HEK293 (cell line): ENCODE measurements at regions not wholly inside any gene's neighbourhood (a gene's known extent, or its start where the extent isn't known, plus 50 kb on each side); places are given as distances from the start of the nearest gene placed in this dataset.

Experiments
- CTCF ChIA-PET: fragments of 350-600 bp; formaldehyde crosslinking; extraction: SDS; loops from one replicate; lab custom pipeline; 2021; ENCODE audit warnings: antibody characterized with exemption; lab: Yijun Ruan, JAX
- POLR2A ChIA-PET: fragments of 300-600 bp; formaldehyde crosslinking; extraction: SDS; loops from one replicate; lab custom pipeline; 2020; ENCODE audit warnings: antibody characterized with exemption, inconsistent platforms; lab: Yijun Ruan, JAX
- H3K27ac ChIP-seq: fragments of 200-500 bp; sonication (Bioruptor generic); 2 replicates; pipeline ENCODE4 v1.5.1; 2014; ENCODE audit warnings: low read depth, low read length, control low read depth, inconsistent platforms; ENCODE audit errors: extremely low read depth
- H3K36me3 ChIP-seq, 2 experiments: fragments of 200-500 bp in 1 of 2; sonication (Bioruptor generic) in 1 of 2; 1 replicate in 1 of 2; 2 replicates in 1 of 2; pipeline ENCODE4 v1.5.1; 2014 to 2017; ENCODE audit warnings: inconsistent platforms in 2 of 2, low read length in 2 of 2; ENCODE audit not compliant: control insufficient read depth in 2 of 2, insufficient read depth in 1 of 2
- H3K4me1 ChIP-seq: fragments of 200-500 bp; sonication (Bioruptor generic); 2 replicates; pipeline ENCODE4 v1.5.1; 2014; ENCODE audit warnings: mild to moderate bottlenecking, low read length, inconsistent platforms; ENCODE audit not compliant: control insufficient read depth, insufficient read depth
- H3K4me3 ChIP-seq: 2 replicates; pipeline ENCODE4 v1.5.1; 2011; ENCODE audit warnings: low read depth, mild to moderate bottlenecking, control low read depth, low read length, moderate library complexity
- H3K9me3 ChIP-seq: fragments of 200-500 bp; sonication (Bioruptor generic); 2 replicates; pipeline ENCODE4 v1.5.1; 2014; ENCODE audit warnings: low read depth, low read length, inconsistent platforms; ENCODE audit not compliant: control insufficient read depth, insufficient read depth
- FEZF1 ChIP-seq: fragments of 450-650 bp; formaldehyde crosslinking; IDR thresholded peaks from 2 replicates; pipeline ENCODE4 v1.5.1; 2016; ENCODE audit warnings: missing biosample characterization, missing genetic modification characterization
- GLIS1 ChIP-seq: fragments of 450-650 bp; formaldehyde crosslinking; IDR thresholded peaks from 2 replicates; pipeline ENCODE4 v1.5.1; 2016; ENCODE audit warnings: missing biosample characterization, missing genetic modification characterization
- IKZF3 ChIP-seq: fragments of 450-650 bp; IDR thresholded peaks from 2 replicates; pipeline ENCODE4 v1.5.0; 2018; ENCODE audit warnings: missing biosample characterization, mild to moderate bottlenecking, missing genetic modification characterization, moderate library complexity
- SP2 ChIP-seq: fragments of 450-650 bp; formaldehyde crosslinking; IDR thresholded peaks from 2 replicates; pipeline ENCODE4 v1.5.1; 2016; ENCODE audit warnings: missing biosample characterization, missing genetic modification characterization
- YY1 ChIP-seq: fragments of 450-650 bp; formaldehyde crosslinking; IDR thresholded peaks from 2 replicates; pipeline ENCODE4 v1.5.1; 2018; ENCODE audit warnings: missing biosample characterization, missing genetic modification characterization
- ZIC2 ChIP-seq: fragments of 450-650 bp; formaldehyde crosslinking; IDR thresholded peaks from 2 replicates; pipeline ENCODE4 v1.5.1; 2016; ENCODE audit warnings: missing biosample characterization, missing genetic modification characterization
- ZNF112 ChIP-seq: fragments of 450-650 bp; formaldehyde crosslinking; IDR thresholded peaks from 2 replicates; pipeline ENCODE4 v1.5.0; 2017; ENCODE audit warnings: missing biosample characterization, missing genetic modification characterization
- ZNF214 ChIP-seq: fragments of 450-650 bp; formaldehyde crosslinking; IDR thresholded peaks from 2 replicates; pipeline ENCODE4 v1.5.1; 2017; ENCODE audit warnings: missing biosample characterization, mild to moderate bottlenecking, missing genetic modification characterization, borderline replicate concordance
- ZNF223 ChIP-seq: fragments of 450-650 bp; formaldehyde crosslinking; IDR thresholded peaks from 2 replicates; pipeline ENCODE4 v1.5.1; 2016; ENCODE audit warnings: missing biosample characterization, missing genetic modification characterization
- ZNF404 ChIP-seq: fragments of 450-650 bp; formaldehyde crosslinking; IDR thresholded peaks from 2 replicates; pipeline ENCODE4 v1.5.1; 2017; ENCODE audit warnings: missing biosample characterization, missing genetic modification characterization
- ZNF514 ChIP-seq: fragments of 450-650 bp; formaldehyde crosslinking; IDR thresholded peaks from 2 replicates; pipeline ENCODE4 v1.5.1; 2016; ENCODE audit warnings: missing biosample characterization, missing genetic modification characterization
- ZNF521 ChIP-seq: fragments of 450-650 bp; formaldehyde crosslinking; IDR thresholded peaks from 2 replicates; pipeline ENCODE4 v1.5.1; 2017; ENCODE audit warnings: missing biosample characterization, mild to moderate bottlenecking, missing genetic modification characterization
- ZNF777 ChIP-seq: fragments of 450-650 bp; formaldehyde crosslinking; IDR thresholded peaks from 2 replicates; pipeline ENCODE4 v1.5.1; 2017; ENCODE audit warnings: missing biosample characterization, missing genetic modification characterization, borderline replicate concordance
- ZNF791 ChIP-seq: fragments of 450-650 bp; formaldehyde crosslinking; IDR thresholded peaks from 2 replicates; pipeline ENCODE4 v1.5.1; 2016; ENCODE audit warnings: missing biosample characterization, missing genetic modification characterization
- ZNF843 ChIP-seq: fragments of 450-650 bp; formaldehyde crosslinking; IDR thresholded peaks from 2 replicates; pipeline ENCODE4 v1.5.1; 2016; ENCODE audit warnings: missing biosample characterization, missing genetic modification characterization
- TF ChIP-seq, protein P1 (sequence below): fragments of 450-650 bp; formaldehyde crosslinking; IDR thresholded peaks from 2 replicates; pipeline ENCODE4 v1.5.1; 2017; ENCODE audit warnings: missing biosample characterization, missing genetic modification characterization
- TF ChIP-seq, protein P2 (sequence below): fragments of 450-650 bp; formaldehyde crosslinking; IDR thresholded peaks from 2 replicates; pipeline ENCODE4 v1.5.1; 2016; ENCODE audit warnings: missing biosample characterization, missing genetic modification characterization
- TF ChIP-seq, protein P3 (sequence below): fragments of 450-650 bp; formaldehyde crosslinking; IDR thresholded peaks from 2 replicates; pipeline ENCODE4 v1.5.0; 2017; ENCODE audit warnings: missing biosample characterization, missing genetic modification characterization, borderline replicate concordance
- TF ChIP-seq, protein P4 (sequence below): fragments of 450-650 bp; formaldehyde crosslinking; IDR thresholded peaks from 2 replicates; pipeline ENCODE4 v1.5.1; 2016; ENCODE audit warnings: missing biosample characterization, missing genetic modification characterization, borderline replicate concordance

DNA sequence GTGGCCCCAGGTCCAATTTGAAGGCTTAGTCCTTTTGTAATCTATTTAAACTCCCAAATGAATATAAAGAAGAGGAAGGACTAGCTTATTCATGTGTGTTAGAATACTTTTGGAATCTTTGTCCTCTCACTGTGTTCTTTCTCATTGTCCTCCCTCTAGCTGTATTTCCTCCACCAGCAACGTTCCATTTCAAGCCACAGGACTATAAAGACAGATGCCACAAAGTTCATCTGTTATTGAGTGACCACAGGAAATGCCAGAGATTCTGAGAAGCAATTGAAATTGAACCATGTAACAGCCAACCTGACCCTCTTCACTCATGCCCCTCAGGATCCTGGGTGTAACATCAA lies 336.6 kb upstream of the API5 start:
- POLR2A ChIA-PET: no interaction called here

DNA sequence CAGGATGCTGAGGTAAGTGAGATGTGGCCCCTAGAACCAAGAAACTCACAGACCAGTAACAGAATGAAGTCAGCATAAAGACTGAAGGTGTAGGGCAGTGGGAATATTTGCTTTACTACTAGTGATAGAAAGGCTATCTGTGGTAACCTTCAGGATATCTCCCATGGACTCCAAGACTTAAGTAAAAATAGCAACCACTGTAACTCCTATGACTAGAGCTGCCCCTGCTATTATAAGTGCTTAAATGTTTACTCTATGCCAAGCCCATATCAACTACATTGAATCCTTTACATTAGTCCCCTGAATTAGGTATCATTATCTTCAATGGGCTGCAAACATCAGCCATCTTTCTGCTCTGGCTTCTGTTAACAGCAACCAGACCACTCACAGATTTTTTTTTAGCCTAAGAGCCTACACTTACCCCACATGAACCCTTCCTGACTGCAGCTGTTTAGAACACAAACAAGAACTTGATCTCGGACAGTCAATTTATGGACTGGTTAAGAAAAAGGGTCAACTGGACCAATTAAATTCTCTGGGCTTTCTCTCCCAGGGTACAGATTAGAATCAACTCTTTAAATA lies 335.1 kb upstream of the API5 start:
- H3K36me3 ChIP-seq: no peaks in the 10 kb centered on the region
- H3K27ac ChIP-seq: no peak overlapping the region
- TF ChIP-seq IKZF3 (tag by site-specific recombination): no peak
- no peaks in the 10 kb centered on the region for H3K4me1 ChIP-seq
- H3K9me3 ChIP-seq: no peaks in the 10 kb centered on the region
- ChIA-PET POLR2A (no interaction called here), CTCF (no interaction called here)
- no peak overlapping the region for H3K4me3 ChIP-seq

More for the DNA sequence above, 336.6 kb upstream of the API5 start:
- no peak for TF ChIP-seq SP2
- Histone ChIP-seq H3K27ac (no peak overlapping the region), H3K4me3 (no peak overlapping the region), H3K9me3 (no peaks in the 10 kb centered on the region), H3K4me1 (no peaks in the 10 kb centered on the region), H3K36me3 (no peaks in the 10 kb centered on the region)
- CTCF ChIA-PET: no interaction called here

DNA sequence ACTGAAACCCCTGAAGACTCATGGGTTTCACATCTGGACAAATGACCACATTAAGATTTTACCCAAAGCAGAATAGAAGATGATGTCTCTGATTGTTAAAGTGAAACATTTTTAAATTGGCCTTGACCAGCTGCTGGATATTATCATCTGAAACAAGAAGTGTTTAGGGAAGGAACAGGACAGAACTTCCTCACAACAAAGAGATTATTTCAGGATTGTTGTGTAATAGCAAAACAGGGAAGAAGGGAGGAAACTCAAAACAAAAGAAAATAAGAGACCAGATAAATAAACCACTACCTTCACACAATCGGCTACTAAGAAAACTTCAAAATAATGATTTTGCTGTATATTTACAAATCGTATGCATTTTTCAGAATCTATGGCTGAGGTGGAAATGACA lies 319.2 kb upstream of the API5 start:
- Histone ChIP-seq H3K4me1 (no peaks in the 10 kb centered on the region), H3K36me3 (no peaks in the 10 kb centered on the region), H3K4me3 (no peak overlapping the region), H3K27ac (no peak overlapping the region), H3K9me3 (no peaks in the 10 kb centered on the region)
- no peak for TF ChIP-seq ZNF404 (tag by site-specific recombination)
- no peak for TF ChIP-seq ZNF777 (tag by site-specific recombination)
- TF ChIP-seq GLIS1: no peak
- TF ChIP-seq ZIC2 (tag by site-specific recombination): no peak
- TF ChIP-seq ZNF843 (tag by site-specific recombination): no peak
- TF ChIP-seq, protein P1, sequence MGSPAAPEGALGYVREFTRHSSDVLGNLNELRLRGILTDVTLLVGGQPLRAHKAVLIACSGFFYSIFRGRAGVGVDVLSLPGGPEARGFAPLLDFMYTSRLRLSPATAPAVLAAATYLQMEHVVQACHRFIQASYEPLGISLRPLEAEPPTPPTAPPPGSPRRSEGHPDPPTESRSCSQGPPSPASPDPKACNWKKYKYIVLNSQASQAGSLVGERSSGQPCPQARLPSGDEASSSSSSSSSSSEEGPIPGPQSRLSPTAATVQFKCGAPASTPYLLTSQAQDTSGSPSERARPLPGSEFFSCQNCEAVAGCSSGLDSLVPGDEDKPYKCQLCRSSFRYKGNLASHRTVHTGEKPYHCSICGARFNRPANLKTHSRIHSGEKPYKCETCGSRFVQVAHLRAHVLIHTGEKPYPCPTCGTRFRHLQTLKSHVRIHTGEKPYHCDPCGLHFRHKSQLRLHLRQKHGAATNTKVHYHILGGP (tag by site-specific recombination): no peak
- no peak for TF ChIP-seq ZNF514 (tag by site-specific recombination)
- no peak for TF ChIP-seq ZNF214 (tag by site-specific recombination)
- no peak for TF ChIP-seq ZNF112 (tag by site-specific recombination)
- TF ChIP-seq, protein P2, sequence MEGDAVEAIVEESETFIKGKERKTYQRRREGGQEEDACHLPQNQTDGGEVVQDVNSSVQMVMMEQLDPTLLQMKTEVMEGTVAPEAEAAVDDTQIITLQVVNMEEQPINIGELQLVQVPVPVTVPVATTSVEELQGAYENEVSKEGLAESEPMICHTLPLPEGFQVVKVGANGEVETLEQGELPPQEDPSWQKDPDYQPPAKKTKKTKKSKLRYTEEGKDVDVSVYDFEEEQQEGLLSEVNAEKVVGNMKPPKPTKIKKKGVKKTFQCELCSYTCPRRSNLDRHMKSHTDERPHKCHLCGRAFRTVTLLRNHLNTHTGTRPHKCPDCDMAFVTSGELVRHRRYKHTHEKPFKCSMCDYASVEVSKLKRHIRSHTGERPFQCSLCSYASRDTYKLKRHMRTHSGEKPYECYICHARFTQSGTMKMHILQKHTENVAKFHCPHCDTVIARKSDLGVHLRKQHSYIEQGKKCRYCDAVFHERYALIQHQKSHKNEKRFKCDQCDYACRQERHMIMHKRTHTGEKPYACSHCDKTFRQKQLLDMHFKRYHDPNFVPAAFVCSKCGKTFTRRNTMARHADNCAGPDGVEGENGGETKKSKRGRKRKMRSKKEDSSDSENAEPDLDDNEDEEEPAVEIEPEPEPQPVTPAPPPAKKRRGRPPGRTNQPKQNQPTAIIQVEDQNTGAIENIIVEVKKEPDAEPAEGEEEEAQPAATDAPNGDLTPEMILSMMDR: no peak
- TF ChIP-seq YY1: no peak
- CTCF ChIA-PET: no interaction called here
- POLR2A ChIA-PET: no interaction called here

DNA sequence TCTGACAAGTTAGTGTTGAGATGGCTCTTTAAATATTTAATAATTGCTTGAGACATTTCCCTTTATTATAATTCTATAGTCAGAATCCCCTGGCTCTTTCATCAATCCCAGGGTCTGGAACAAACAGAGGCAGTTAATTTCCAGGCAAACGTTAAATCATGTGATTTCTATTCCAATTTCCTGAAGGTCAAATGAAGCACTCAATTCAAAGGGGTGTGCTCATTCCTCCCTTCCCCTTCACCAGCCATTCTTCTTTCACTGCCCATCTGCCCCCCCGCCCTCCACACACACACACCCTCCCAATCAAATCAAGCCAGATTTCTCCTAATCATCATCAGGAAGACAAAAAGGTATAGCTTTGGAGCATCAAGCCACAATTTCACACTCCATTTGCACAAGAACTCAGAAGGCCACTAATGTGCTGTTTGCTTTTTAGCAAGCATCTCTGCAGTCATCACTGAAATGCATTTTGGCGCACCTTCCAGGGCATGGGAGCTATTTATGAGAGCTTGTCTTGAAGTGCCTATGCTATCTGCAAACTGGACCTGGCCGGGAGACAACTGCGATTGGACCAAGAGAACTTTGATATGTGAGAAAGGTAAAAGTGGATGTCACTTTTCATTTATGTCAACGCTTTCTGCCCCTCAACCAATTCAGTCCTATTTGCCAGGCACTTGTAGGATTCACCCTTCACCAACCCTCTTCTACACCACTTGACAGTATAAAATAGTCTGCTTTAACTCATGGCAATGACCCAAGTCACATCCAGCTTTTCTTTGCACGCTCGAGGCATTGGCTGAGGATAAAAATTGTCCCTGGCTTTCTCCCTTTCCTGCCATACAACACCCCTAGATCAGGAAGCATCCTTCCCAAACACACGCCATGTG lies 315.1 kb upstream of the API5 start:
- POLR2A ChIA-PET: no interaction called here
- H3K4me3 ChIP-seq: no peak overlapping the region
- TF ChIP-seq ZNF223 (tag by site-specific recombination) (no peak), FEZF1 (no peak), ZNF791 (tag by site-specific recombination) (no peak), ZNF521 (no peak)
- TF ChIP-seq, protein P3, sequence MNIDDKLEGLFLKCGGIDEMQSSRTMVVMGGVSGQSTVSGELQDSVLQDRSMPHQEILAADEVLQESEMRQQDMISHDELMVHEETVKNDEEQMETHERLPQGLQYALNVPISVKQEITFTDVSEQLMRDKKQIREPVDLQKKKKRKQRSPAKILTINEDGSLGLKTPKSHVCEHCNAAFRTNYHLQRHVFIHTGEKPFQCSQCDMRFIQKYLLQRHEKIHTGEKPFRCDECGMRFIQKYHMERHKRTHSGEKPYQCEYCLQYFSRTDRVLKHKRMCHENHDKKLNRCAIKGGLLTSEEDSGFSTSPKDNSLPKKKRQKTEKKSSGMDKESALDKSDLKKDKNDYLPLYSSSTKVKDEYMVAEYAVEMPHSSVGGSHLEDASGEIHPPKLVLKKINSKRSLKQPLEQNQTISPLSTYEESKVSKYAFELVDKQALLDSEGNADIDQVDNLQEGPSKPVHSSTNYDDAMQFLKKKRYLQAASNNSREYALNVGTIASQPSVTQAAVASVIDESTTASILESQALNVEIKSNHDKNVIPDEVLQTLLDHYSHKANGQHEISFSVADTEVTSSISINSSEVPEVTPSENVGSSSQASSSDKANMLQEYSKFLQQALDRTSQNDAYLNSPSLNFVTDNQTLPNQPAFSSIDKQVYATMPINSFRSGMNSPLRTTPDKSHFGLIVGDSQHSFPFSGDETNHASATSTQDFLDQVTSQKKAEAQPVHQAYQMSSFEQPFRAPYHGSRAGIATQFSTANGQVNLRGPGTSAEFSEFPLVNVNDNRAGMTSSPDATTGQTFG: no peak
- TF ChIP-seq, protein P4, sequence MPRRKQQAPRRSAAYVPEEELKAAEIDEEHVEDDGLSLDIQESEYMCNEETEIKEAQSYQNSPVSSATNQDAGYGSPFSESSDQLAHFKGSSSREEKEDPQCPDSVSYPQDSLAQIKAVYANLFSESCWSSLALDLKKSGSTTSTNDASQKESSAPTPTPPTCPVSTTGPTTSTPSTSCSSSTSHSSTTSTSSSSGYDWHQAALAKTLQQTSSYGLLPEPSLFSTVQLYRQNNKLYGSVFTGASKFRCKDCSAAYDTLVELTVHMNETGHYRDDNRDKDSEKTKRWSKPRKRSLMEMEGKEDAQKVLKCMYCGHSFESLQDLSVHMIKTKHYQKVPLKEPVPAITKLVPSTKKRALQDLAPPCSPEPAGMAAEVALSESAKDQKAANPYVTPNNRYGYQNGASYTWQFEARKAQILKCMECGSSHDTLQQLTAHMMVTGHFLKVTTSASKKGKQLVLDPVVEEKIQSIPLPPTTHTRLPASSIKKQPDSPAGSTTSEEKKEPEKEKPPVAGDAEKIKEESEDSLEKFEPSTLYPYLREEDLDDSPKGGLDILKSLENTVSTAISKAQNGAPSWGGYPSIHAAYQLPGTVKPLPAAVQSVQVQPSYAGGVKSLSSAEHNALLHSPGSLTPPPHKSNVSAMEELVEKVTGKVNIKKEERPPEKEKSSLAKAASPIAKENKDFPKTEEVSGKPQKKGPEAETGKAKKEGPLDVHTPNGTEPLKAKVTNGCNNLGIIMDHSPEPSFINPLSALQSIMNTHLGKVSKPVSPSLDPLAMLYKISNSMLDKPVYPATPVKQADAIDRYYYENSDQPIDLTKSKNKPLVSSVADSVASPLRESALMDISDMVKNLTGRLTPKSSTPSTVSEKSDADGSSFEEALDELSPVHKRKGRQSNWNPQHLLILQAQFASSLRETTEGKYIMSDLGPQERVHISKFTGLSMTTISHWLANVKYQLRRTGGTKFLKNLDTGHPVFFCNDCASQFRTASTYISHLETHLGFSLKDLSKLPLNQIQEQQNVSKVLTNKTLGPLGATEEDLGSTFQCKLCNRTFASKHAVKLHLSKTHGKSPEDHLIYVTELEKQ (tag by site-specific recombination): no peak

More for the DNA sequence above, 315.1 kb upstream of the API5 start:
- CTCF ChIA-PET: interaction anchor here (0.6 kb wide), 1 partner anchor 138 kb away, joined by 3 read pairs; no protein-coding TSS in a partner anchor
- Histone ChIP-seq H3K4me1 (no peaks in the 10 kb centered on the region), H3K9me3 (no peaks in the 10 kb centered on the region), H3K27ac (no peak overlapping the region), H3K36me3 (no peaks in the 10 kb centered on the region)
